Fibroblast of lung (primary cell): ENCODE measurements at regions not wholly inside any gene's neighbourhood (a gene's known extent, or its start where the extent isn't known, plus 50 kb on each side); places are given as distances from the start of the nearest gene placed in this dataset.

ENCODE experiments used
- EZH2 ChIP-seq: IDR thresholded peaks from 2 replicates; pipeline ENCODE4 v1.5.1; 2012; ENCODE audit warnings: low read length, control low read depth, mild to moderate bottlenecking; ENCODE audit errors: missing control alignments
- TF ChIP-seq, protein P1 (sequence below), 2 donors: IDR thresholded peaks in 1 of 2; conservative IDR thresholded peaks in 1 of 2; 1 replicate in 1 of 2; 2 replicates in 1 of 2; pipeline ENCODE4 v1.5.1; 2011 to 2012; ENCODE audit warnings: low read length in 2 of 2, control low read depth in 1 of 2, inconsistent platforms in 1 of 2, low read depth in 1 of 2, mild to moderate bottlenecking in 1 of 2

DNA sequence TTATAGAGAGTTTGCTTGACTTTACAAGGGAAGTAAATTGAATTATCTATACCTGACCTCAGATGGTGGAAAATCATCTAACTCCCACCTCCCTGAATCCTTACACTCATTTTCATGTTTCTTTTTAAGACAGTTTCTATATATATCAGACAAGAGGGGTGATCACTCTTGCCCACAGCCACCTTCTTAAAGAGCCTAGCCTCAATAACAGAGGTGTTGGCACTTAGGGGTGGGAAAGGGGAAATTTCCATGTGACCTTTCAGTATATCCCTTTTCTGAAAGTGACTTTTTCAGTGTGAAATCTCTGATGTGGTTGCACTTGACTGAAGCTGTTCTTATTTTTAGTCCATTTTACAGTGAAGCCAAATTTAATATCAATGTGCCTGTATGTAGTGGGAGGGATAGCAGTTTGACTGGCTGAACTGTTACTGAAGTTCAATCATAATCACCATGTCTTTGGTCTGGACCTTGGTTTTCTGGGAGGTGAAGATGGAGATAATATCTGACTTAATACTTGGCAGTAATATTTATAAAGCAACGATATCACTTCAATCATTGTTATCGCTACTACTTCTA, 141.3 kb downstream of the MAP3K7 start:
- TF ChIP-seq EZH2 = no peak
- TF ChIP-seq, protein P1, sequence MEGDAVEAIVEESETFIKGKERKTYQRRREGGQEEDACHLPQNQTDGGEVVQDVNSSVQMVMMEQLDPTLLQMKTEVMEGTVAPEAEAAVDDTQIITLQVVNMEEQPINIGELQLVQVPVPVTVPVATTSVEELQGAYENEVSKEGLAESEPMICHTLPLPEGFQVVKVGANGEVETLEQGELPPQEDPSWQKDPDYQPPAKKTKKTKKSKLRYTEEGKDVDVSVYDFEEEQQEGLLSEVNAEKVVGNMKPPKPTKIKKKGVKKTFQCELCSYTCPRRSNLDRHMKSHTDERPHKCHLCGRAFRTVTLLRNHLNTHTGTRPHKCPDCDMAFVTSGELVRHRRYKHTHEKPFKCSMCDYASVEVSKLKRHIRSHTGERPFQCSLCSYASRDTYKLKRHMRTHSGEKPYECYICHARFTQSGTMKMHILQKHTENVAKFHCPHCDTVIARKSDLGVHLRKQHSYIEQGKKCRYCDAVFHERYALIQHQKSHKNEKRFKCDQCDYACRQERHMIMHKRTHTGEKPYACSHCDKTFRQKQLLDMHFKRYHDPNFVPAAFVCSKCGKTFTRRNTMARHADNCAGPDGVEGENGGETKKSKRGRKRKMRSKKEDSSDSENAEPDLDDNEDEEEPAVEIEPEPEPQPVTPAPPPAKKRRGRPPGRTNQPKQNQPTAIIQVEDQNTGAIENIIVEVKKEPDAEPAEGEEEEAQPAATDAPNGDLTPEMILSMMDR (conservative IDR thresholded peaks at IDR 0.05 in 1 of 2, IDR thresholded peaks at IDR 0.05 in 1 of 2; ENCODE audit: low read depth in 1 of 2, low read length in 2 of 2) = no peak
